ENCODE measurements at regions not wholly inside any gene's neighbourhood (a gene's known extent, or its start where the extent isn't known, plus 50 kb on each side); places are given as distances from the start of the nearest gene placed in this dataset.

- TF ChIP-seq EZH2phosphoT487 (IDR thresholded peaks at IDR 0.05; ENCODE audit: insufficient read depth, low read depth) (no peak), EZH2 (IDR thresholded peaks at IDR 0.05; ENCODE audit: insufficient read depth, poor library complexity, severe bottlenecking) (no peak)
Observed at GRCh38 chr13:102460806-102461205, 59.0 kb upstream of the FGF14 start.

Measured in GM23248 (cell line).